22Rv1 (cell line): ENCODE measurements at regions not wholly inside any gene's neighbourhood (a gene's known extent, or its start where the extent isn't known, plus 50 kb on each side); places are given as distances from the start of the nearest gene placed in this dataset.

Experiments used
- CTCF ChIP-seq: fragments of 450-650 bp; IDR thresholded peaks from 2 replicates; pipeline ENCODE4 v1.5.1; 2017; ENCODE audit warnings: mild to moderate bottlenecking
- ZFX ChIP-seq: fragments of 450-650 bp; IDR thresholded peaks from 2 replicates; pipeline ENCODE4 v1.6.1; 2017; ENCODE audit warnings: antibody characterized with exemption, borderline replicate concordance

GRCh38 chr18:7488571-7488970, 78.5 kb upstream of the PTPRM start:
- TF ChIP-seq CTCF (no peak), ZFX (no peak)
